Activated B cell treated with CpG ODN at 0.5 μM for 24 hours (primary cell): ENCODE measurements at regions not wholly inside any gene's neighbourhood (a gene's known extent, or its start where the extent isn't known, plus 50 kb on each side); places are given as distances from the start of the nearest gene placed in this dataset.

Experiments used
- ATAC-seq: fragments of 200-7000 bp; cut with Tn5 transposase; one replicate; pipeline ENCODE4 v1.10.0; 2021; ENCODE audit warnings: low read depth, mild to moderate bottlenecking, moderate library complexity
- CTCF ChIA-PET: fragments of 350-600 bp; sonication (Branson Sonifier 250); formaldehyde crosslinking; loops from one replicate; lab custom pipeline; 2021; ENCODE audit warnings: antibody characterized with exemption; lab: Charles Lee
- POLR2A ChIA-PET: fragments of 350-600 bp; sonication (Branson Sonifier 250); formaldehyde crosslinking; loops from one replicate; lab custom pipeline; 2021; ENCODE audit warnings: antibody characterized with exemption; lab: Charles Lee
- DNase-seq: peaks from one replicate; pipeline ENCODE4 v3.0.0; 2022
- H3K27ac Mint-ChIP-seq: one replicate; pipeline ENCODE4 v1.8.0; 2020; ENCODE audit warnings: mixed read lengths
- H3K27me3 Mint-ChIP-seq: one replicate; pipeline ENCODE4 v1.8.0; 2021; ENCODE audit warnings: mixed read lengths
- H3K36me3 Mint-ChIP-seq: one replicate; pipeline ENCODE4 v1.8.0; 2021; ENCODE audit warnings: low read depth, mixed read lengths
- H3K4me1 Mint-ChIP-seq: one replicate; pipeline ENCODE4 v1.8.0; 2021; ENCODE audit warnings: mixed read lengths
- H3K4me3 Mint-ChIP-seq: one replicate; pipeline ENCODE4 v1.8.0; 2020; ENCODE audit warnings: mild to moderate bottlenecking, mixed read lengths
- H3K9me3 Mint-ChIP-seq: one replicate; pipeline ENCODE4 v1.8.0; 2020; ENCODE audit warnings: mixed read lengths
- intact Hi-C: fragments of 100-400 bp; cut with micrococcal nuclease; formaldehyde crosslinking; loops from one replicate; pipeline ENCODE4 v1.15.1; 2024
- TF ChIP-seq, protein P1 (sequence below): fragments of 200-600 bp; IDR thresholded peaks from one replicate; pipeline ENCODE4 v1.8.0; 2022; ENCODE audit warnings: antibody characterized with exemption, mild to moderate bottlenecking

DNA sequence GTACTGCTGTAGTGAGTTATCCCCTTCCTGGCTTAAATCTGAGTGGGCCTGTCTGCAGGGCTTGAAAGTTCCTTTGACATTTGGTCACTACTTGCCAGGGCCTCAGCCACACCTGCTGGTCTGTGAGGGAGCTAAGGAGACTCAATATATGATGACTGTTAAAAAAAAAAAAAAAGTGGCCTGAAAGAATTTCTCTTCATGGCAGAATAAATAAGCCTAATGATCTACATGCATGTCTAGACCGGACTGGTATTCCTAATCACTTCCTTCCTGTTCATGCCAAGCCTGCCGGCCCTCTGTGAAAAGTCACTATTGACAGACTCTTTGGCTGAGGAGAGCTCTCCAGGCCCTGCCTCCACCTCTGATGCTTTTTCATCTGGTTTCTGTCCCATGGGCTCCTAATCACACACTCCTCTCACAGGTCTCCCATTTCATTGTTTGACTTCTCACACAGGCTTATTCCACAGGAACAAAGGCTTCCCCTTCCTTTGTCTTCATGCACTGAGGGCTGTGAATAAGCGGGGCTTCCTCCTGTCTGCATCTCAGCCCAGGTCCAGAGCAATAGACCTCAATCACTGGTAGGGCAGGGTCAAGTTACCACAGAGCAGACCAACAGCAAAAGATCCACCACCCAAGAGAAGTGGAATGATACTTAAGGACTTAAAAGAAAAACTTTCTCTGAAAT is 99.1 kb upstream of the SEC61G start:
- Mint-ChIP-seq H3K4me1 (no peaks in the 10 kb centered on the region), H3K27ac (no peak overlapping the region), H3K9me3 (peaks cover 2% of the 10 kb centered on the region), H3K36me3 (no peaks in the 10 kb centered on the region), H3K4me3 (no peak overlapping the region), H3K27me3 (peaks cover 7% of the 10 kb centered on the region)
- TF ChIP-seq, protein P1, sequence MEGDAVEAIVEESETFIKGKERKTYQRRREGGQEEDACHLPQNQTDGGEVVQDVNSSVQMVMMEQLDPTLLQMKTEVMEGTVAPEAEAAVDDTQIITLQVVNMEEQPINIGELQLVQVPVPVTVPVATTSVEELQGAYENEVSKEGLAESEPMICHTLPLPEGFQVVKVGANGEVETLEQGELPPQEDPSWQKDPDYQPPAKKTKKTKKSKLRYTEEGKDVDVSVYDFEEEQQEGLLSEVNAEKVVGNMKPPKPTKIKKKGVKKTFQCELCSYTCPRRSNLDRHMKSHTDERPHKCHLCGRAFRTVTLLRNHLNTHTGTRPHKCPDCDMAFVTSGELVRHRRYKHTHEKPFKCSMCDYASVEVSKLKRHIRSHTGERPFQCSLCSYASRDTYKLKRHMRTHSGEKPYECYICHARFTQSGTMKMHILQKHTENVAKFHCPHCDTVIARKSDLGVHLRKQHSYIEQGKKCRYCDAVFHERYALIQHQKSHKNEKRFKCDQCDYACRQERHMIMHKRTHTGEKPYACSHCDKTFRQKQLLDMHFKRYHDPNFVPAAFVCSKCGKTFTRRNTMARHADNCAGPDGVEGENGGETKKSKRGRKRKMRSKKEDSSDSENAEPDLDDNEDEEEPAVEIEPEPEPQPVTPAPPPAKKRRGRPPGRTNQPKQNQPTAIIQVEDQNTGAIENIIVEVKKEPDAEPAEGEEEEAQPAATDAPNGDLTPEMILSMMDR = no peak
- ChIA-PET CTCF (no interaction called here), POLR2A (no interaction called here)
- ATAC-seq (no peak), DNase-seq (no peak)
- intact Hi-C loops = no loop called here

DNA sequence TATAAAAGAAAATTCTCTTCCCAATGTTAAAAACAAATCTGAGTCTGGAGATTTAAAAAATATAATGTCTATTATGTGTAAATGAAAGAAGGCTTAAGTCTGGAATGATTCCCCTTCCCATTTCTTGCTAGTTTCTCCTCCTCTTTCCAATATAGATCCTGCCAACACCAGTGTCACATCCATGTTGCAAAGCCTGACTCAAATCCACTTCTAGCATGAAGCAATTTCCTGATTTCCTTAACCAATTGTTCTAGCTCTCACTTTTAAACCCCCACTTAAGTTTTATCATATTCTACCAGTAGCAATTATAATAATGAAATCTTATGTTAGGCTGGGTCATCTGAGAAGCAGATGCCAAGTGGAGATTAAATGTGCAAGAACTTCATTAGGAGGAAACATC is 100.1 kb upstream of the SEC61G start:
- Mint-ChIP-seq H3K4me3 (no peak overlapping the region), H3K27ac (no peak overlapping the region), H3K36me3 (no peaks in the 10 kb centered on the region), H3K27me3 (peaks cover 7% of the 10 kb centered on the region), H3K9me3 (no peaks in the 10 kb centered on the region), H3K4me1 (no peaks in the 10 kb centered on the region)
- ChIA-PET CTCF (no interaction called here), POLR2A (no interaction called here)
- no peak for ATAC-seq
- TF ChIP-seq, protein P1 = no peak
- DNase-seq = no peak
- intact Hi-C loops = no loop called here

DNA sequence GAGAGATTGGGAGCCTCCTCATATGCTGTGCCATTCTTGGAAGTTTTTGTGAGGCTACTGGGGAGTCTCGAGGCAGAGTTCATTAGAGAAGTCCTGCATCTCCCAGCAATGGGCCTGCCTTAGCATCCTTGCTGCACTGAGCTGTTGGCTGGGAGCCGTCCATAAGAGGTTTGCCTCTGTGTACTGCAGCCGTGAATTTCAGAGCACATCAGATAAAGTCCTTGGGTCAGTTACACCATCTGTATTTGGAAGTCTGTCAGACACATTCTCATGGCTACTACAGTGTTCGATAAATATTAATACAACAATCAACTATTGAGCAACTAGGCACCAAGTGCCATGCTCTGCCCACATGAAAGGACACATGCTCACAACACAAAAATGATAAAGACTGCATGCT is 100.5 kb upstream of the SEC61G start:
- TF ChIP-seq, protein P1 = no peak
- DNase-seq = no peak

DNA sequence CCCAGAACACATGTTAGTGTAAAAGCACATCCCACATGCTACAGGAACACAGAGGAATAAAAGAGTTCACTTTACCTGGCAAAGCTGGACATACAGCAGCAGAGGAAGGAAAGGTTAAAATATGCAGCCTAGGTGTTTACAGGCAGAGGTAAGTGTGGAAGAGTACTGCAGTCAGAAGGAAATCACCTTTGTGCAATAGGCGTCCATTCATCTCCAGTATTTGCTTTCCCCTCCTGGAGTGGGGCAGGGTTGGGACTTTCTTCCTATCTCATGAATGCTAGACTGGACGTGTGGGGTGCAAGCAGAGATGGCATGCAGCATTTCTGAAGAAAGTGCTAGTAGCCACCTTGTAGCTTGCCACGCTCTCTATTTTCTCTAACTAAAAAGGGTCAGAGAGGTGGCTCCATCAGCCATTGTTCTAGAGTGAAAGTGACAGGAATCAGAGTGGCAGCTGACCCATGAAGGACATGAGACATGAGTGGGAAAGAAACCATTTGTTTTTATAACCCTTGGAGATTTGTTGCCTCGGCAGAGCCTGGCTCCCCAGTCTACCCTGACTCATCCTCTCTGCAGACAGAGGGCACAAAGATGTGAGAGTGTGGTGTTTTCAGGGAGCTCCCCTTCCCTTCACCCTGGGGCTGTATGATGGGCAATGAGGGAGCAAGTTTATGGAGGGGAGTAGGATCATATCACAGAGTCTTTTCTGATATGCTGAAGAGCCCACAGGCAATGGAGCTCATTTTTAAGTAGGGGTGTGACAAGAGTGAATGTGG is 101.2 kb upstream of the SEC61G start:
- intact Hi-C loops = no loop called here
- no peaks in the 10 kb centered on the region for H3K36me3 Mint-ChIP-seq
- DNase-seq = no peak
- no peaks in the 10 kb centered on the region for H3K4me1 Mint-ChIP-seq
- CTCF ChIA-PET = no interaction called here
- no peak overlapping the region for H3K27ac Mint-ChIP-seq
- POLR2A ChIA-PET = no interaction called here
- TF ChIP-seq, protein P1 = no peak
- H3K27me3 Mint-ChIP-seq = peaks cover 7% of the 10 kb centered on the region
- no peak overlapping the region for H3K4me3 Mint-ChIP-seq
- H3K9me3 Mint-ChIP-seq = no peaks in the 10 kb centered on the region
- no peak for ATAC-seq

More for the DNA sequence above, 100.5 kb upstream of the SEC61G start:
- POLR2A ChIA-PET = no interaction called here
- intact Hi-C loops = no loop called here
- no peak overlapping the region for H3K27ac Mint-ChIP-seq
- H3K9me3 Mint-ChIP-seq = no peaks in the 10 kb centered on the region
- ATAC-seq = no peak
- peaks cover 7% of the 10 kb centered on the region for H3K27me3 Mint-ChIP-seq
- H3K36me3 Mint-ChIP-seq = no peaks in the 10 kb centered on the region
- CTCF ChIA-PET = no interaction called here
- H3K4me1 Mint-ChIP-seq = no peaks in the 10 kb centered on the region
- H3K4me3 Mint-ChIP-seq = no peak overlapping the region

DNA sequence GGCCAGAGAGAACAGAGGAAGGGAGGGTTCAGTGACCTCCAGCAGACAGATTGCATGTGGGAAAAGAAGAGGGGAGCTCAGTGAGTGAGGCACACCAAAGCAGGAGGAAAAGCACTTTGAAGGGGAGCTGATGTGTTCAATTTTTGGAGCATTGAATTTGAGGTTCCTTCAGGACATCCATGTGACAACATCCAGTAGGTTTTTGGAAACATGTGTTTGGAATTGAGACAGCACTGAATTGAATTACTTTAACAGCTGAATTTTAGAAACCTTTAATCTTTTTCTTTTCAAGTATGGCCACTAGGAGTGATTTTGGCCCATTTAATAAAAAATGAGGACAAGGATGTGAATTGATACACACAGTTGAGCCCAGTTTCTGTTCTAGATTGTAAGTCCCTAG is 101.8 kb upstream of the SEC61G start:
- TF ChIP-seq, protein P1 = no peak
- DNase-seq (no peak), ATAC-seq (no peak)
- Mint-ChIP-seq H3K27me3 (peaks cover 7% of the 10 kb centered on the region), H3K36me3 (no peaks in the 10 kb centered on the region), H3K4me1 (no peaks in the 10 kb centered on the region), H3K27ac (no peak overlapping the region), H3K9me3 (no peaks in the 10 kb centered on the region), H3K4me3 (no peak overlapping the region)
- POLR2A ChIA-PET = no interaction called here
- intact Hi-C loops = no loop called here
- CTCF ChIA-PET = no interaction called here
